ENCODE measurements at regions not wholly inside any gene's neighbourhood (a gene's known extent, or its start where the extent isn't known, plus 50 kb on each side); places are given as distances from the start of the nearest gene placed in this dataset.

DNA sequence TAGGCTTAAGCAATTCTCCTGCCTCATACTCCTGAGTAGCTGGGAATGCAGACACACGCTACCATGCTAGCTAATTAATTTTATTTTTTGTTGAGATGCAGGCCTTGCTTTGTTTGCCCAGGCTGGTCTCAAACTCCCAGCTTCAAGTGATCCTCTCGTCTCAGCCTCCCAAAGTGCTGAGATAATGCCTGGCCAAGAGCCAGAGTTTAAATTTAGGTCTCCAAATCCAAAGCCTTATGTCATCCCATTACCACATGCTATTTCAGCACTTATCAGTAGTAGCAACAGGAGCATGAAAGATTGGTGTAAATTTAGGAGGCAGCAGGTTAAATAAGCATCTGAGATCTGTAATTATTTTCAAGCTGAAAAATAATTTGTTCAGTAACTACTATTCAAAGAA lies 326.1 kb upstream of the ANO5 start:
- TF ChIP-seq POLR2A (IDR thresholded peaks at IDR 0.05): no peak
- no peak for TF ChIP-seq CTCF (IDR thresholded peaks at IDR 0.05)
